NCI-H345 (cell line): ENCODE measurements at regions not wholly inside any gene's neighbourhood (a gene's known extent, or its start where the extent isn't known, plus 50 kb on each side); places are given as distances from the start of the nearest gene placed in this dataset.
"Not testable (repeated sequence)": the region's sequence is repeated elsewhere in the genome, so short reads cannot be mapped to it uniquely, and the experiment has no call there.

ENCODE experiments used
- DNase-seq: peaks from one replicate; lab custom pipeline; 2025; lab: John Stamatoyannopoulos, UW

DNA sequence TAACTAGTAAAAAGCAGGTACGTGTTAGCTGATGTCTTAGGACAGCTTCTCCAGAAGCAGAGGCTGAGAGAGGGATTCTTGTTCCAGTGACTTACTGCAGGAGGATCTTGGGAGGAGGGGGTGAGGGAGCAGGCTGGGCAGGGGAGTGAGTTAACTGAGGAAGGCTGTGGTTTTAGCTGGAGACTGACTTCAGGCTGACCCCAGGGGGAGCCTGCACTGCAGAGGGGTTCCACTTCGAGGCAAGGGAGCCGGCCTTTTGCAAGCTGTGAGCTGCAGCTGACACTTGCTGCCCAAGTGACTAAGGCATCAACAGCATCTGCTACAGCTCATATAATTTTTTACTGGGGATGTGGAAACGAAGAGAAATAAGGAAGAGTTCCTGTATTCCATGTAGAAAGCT, 50.4 kb upstream of the SOD1 start:
- DNase-seq, result no peak

DNA sequence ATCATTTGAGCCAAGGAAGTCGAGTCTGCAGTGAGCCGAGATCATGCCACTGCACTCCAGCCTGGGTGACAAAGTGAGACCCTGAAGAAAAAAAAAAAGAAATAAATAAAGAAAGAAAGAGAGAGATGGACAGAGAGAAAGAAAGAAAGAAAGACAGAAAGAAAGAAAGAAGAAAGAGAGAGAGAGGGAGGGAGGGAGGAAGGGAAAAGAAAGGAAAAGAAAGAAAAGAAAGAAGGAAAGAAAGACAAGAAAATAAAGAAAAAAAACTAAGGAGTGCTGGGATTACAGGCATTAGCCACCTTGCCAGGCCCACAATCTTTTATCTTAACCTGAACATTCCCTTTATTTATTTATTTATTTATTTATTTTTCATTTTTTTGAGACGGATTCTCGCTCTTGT, 51.7 kb upstream of the SOD1 start:
- DNase-seq, result no peak

DNA sequence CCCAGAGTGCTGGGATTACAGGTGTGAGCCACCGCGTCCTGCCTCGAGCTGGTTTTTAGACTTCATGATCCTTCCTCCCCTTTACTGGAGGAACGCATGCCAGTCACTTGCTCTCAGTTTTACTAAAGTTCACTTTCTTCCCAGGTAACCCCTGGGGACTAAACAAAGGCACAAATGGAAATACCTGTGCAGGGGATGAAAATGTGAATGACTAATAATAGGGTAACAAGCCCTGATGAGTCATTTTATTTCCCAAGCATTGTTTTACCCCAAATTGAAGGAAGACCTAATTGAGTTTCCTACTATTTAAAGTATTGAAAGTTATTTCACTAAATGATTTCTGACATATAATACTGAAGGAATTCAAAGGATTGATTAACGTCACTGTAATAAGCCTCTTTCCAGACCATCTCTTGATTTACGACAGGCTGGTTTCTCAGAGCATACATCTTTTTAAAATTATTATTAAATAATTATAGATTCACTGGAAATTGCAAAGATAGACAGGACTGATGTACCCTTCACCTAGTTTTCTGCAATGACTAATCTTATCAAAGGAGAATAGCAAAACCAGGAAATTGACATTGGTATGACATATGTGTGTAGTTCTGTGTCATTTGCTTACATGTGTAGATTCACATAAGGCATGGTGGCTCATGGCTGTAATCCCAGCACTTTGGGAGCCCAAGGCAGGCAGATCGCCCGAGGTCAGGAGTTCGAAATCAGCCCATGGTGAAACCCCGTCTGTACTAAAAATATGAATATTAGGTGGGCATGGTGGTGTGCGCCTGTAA, 53.2 kb upstream of the SOD1 start:
- DNase-seq, result no peak

DNA sequence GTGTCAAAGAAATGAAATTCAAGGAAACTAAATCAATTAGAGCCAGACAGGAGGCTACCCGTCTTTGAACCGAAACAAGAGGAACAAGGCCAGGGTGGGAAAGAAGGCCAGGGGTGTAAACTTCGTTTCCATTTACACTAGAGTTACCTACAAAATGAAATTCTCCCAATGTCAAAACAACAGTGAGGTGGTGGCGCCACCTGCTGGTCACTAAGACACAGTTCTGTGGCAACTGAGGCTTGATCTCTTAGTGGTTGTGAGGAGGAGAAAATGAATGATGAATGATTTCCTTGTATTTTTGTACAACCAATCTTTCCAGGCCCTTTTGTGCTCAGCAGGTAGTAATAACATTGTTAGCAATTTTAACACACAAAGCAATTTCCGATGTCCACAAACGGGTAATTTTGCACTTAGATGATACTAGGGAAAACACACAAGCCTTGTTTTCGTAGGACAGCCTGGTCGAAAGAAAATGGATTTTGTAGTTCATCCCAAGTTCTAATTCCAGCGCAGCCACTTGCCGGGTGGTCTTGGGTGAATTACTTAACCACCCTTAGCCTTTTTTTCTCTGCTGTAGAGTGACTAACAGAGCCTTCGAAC, 54.8 kb upstream of the SOD1 start:
- DNase-seq, result peak; percentile 80

DNA sequence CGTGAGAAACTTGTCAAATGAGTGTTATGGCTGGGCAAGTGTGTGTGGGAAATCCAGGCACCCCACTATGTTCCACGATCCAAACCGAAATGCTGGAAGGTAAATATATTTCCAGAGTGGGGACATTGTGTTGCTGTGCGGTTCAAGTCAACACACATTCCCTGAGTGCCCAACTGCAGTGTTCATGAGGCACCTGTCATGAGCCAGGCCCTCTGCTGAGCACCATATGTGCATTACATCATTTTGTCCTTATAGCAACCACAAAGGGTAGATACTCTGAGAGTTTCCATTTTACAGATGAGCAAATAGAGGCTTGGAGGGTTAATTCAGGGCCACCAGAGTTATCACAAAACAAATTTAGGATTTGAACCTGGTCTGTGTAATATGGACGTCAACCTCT, 59.9 kb upstream of the SOD1 start:
- no peak for DNase-seq

DNA sequence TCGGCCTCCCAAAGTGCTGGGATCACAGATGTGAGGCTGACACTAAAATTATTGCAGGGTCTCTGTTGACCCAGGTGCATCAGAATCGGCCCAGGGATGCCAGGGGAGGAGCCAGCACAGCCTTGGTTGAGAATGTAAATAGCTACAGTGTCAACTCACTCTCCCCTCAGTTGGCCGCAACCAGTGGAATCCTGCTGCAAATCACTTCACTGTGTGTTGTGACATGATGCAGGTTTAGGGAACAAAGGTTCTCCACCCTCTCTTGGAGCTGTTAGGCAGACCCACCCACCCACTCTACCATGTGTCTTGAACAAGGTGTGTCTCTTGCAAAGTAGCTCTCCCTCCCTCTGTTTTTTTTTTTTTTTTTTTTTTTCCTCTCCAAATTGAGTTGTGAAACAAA, 60.5 kb upstream of the SOD1 start:
- DNase-seq, result no peak

DNA sequence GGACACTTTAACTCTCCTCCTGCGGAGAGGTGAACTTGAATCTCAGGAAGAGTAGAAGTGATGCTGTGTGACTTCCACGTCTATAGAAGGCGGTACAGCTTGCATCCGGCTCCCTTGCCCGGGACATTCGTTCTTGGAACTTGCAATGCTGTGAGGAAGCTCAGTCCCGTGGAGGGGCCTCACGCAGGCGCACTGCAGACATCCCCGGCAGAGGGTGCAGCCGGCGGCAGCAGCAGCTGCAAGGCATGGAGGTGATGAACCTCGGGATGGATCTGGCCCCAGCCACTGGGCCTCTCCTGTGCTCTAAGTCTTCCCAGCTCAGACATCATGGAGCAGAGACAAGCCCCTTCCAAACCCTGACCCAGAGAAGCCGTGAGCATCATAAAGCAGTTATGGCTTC, 61.8 kb upstream of the SOD1 start:
- DNase-seq, result no peak

DNA sequence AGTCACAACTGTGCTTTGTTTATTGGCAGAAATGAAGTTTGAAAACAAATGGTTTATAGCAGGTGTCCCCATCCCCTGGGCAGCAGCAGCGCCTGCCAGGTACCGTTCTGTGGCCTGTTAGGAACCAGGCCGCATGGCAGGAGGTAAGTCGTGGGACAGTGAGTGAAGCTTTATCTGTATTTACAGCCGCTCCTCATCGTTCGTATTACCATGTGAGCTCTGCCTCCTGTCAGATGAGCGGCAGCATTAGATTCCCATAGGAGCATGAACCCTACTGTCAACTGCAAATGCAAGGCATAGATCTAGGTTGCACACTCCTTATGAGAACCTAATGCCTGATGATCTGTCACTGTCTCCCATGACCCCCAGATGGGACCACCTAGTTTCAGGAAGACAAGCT, 63.4 kb upstream of the SOD1 start:
- no peak for DNase-seq

DNA sequence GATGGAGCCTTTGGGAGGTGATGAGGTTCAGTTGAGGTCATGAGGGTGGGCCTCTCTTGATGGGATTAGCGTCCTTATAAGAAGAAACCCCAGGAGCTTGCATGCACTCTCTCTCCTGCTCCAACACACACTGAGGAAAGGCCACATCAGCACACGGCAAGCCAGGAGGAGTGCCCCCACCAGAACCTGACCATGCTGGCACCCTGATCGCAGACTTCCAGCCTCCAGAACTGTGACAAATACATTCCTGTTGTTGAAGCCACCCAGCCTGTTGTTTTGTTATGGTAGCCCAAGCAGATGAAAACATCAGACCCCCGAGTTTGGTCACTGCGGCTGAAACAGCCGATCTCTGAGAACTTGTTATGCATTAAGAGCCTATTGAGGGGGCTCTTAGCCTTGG, 64.8 kb upstream of the SOD1 start:
- no peak for DNase-seq

DNA sequence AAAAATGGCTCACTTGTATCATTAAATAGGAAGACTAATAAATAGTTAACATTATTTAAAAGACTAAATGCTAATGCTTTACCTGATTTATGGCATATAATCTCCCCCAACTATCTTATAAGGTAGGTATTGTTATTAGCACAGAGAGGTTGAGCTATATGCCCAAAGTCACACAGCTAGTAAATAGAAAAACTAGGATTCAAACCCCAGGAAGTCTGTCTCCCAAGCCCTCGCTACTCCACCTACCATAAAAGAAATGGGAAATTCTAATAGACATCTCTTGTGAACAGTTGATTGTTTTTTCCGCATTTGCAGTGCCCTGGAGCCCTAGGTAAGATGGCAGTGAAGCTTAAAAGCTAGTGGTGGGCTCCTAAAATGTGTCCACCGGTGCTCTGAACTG, 65.2 kb upstream of the SOD1 start:
- no peak for DNase-seq

DNA sequence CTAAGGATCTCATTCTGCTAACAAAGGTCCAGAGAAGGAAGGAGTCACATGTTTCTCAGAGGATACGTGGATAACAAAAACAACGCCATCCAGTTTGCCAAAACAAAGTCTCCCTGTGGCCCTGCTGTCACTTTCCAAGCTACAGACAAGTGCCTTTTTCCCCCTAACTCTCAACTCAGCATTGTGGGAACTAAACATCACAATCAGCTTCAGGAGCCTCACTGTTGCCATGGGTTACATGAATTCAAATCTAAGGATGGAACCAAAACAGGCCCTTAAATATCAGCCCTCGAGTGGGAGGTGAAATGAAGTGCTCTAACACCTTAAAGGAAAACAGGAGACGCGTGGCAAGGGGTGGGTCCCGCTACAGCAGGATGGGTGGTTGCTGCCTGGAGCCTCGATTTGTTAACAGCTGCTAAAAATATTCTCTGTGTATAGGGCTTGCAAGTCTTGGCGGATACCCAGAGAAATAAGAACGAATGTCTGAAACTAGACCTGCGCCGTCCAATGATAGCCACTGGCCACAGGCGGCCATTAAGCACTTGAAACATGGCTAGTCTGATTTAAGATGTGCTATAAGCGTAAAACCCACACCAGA, 66.4 kb upstream of the SOD1 start:
- no peak for DNase-seq

DNA sequence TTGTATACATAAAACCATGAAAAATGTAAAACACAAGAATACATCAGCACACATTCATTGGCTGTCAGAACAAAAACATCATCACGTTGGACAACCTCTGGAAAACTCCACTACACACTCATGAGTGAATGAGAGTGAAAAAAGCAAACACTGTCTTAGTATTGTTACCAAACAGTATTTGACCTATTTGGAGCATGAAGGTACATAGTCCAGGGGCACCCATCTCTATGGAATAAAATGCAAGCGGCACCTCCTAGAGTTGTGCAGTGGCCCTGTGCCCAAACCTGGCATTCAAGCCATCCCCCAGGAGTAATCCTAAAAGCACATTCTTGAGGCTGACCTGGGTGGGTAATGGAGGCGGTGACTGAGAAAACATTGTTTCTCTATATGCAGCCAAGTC, 67.0 kb upstream of the SOD1 start:
- DNase-seq, result no peak

DNA sequence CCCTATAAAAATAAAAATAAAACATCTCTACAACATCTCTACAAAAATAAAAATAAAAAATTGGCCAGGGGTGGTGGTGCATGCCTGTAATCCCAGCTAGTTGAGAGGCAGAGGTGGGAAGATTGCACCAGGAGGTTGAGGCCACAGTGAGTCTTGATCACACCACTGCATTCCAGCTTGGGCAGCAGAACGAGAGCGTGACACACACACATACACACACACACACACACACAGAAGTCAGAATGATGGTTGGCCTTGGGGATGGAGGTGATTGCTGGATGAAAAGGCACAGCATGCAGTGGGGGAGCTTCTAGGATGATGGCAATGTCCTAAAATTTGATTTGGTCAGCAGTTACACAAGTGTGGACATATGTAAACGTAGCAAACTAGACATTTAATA, 69.7 kb upstream of the SOD1 start:
- DNase-seq, result no peak

DNA sequence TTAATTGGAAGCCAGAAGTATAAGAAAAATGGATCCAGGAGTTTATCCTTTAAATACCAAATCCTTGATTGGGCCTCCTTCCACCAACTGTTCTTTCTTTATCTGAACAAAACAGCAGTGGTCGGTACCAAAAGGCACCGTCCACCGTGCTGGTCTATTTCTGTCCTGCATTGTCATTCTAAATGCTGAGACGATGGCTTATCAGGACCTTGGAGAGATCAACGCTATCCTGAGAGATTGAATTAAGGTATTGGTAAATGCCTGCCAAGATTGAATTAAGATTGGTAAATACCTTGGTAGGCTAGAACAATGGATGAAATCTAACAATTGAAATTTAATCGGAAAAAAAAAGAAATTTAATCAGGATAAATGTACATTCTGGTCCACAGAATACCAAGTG, 73.4 kb upstream of the SOD1 start:
- no peak for DNase-seq

DNA sequence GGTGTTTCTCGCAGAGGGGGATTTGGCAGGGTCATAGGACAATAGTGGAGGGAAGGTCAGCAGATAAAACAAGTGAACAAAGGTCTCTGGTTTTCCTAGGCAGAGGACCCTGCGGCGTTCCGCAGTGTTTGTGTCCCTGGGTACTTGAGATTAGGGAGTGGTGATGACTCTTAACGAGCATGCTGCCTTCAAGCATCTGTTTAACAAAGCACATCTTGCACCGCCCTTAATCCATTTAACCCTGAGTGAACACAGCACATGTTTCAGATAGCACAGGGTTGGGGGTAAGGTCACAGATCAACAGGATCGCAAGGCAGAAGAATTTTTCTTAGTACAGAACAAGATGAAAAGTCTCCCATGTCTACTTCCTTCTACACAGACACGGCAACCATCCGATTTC, 75.6 kb upstream of the SOD1 start:
- not testable (repeated sequence) for DNase-seq

DNA sequence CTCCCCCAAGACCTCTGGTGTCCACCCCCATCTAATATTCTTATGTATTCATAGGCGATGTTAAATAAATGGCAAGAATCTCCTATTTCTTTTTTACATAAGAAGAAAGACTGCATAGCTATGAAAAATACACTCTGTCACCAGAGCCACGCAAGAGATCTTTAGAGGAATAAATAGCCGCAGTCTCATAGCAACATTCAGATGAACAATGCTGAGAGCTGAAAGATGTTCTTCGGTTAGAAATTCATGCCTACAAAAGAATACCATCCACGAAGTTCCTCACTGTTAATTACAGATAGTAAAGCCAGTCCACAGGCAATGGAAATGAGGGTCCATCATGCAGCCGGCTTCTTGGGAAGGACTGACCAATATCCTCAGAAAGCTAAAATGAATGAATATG, 76.0 kb upstream of the SOD1 start:
- DNase-seq, result no peak

DNA sequence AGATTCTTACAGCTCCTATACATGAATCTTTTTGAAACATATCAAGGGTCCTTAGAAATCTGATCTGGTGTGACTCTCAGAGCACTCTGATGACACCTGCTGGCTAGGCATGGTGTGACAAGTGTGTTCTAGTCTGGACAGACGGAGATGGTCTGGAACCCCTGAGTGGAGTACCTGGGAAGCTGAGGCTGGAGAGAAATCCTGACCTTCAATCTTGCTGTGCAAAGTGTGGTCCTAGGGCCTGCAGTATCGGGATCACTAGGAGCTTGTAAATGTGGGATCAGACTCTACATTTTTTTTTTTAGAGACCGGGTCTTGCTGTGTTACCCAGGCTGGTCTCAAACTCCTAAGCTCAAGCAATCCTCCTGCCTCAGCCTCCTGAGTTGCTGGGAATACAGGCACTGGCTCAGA, 78.6 kb upstream of the SOD1 start:
- DNase-seq, result peak; percentile 81

DNA sequence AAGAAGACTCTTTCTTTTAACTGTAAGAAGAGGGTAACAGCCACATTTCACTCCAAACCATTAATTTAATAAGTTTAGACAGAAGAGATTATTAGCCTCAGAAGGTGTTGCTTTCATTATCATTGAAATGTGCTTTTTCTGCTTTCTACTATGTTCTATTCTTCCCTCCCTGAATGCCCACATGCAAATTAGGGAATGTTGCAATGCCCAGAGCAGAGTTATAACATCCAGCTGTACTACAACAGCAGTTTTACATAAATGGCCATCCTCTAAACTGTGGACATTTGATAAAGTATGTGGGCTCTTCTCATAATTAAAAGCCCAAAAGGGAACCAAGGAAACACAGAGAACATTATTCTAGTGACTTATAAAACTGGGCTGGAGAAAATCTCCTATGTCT, 82.2 kb upstream of the SOD1 start:
- DNase-seq, result no peak

DNA sequence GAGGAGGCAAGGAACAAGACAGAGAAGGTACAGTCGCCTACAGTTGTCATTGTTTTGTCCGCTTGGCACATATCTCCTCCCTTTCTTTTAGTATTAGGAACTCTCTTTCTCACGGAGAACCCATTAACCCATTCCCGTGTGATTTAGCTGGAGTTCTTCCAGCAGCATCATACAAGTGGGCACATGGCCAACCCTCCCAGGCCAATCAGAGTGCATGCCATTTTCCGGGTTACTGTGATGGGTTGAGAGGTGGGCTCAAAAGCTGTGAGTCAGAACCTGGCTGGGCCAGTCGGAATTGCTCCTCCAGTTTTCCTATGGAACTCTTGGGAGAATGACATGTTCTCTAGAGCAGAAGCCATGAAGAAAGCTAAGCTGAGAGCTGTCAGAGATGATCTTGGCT, 83.1 kb upstream of the SOD1 start:
- DNase-seq, result no peak

DNA sequence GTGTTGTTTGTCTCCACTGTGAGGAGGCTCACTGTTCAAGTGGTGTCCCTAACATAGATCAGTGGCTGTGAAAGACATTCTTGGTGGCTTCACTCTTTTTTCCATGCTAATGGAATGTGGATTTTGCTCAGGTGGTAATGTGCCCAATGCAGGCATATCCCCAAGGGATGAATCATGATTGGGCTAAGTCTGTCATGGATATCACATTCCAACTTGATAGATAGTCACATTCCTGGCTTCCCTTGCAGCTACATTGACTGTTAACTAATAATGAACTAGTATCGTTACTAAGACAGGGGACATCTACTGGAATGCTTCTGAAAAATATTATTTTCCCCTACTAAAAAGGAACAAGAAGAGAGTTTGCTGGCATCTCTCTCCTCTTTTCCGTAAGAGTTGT, 86.3 kb upstream of the SOD1 start:
- no peak for DNase-seq

DNA sequence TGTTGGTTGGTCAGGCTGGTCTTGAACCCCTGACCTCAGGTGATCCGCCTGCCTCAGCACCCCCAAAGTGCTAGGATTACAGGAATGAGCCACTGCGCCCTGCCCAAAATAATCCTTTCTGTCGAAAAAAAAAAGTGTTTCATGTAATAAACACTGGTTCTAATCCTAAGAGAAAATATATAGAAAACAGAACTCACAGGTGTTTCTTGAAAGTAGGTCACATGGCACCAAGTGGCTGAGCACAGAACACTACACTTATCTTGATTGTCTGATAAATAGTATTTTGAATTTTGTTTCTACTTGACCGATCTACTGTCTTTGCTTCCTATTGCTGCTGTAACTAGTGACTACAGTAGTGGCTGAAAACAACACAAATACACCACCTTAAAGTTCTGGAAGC, 87.6 kb upstream of the SOD1 start:
- no peak for DNase-seq

DNA sequence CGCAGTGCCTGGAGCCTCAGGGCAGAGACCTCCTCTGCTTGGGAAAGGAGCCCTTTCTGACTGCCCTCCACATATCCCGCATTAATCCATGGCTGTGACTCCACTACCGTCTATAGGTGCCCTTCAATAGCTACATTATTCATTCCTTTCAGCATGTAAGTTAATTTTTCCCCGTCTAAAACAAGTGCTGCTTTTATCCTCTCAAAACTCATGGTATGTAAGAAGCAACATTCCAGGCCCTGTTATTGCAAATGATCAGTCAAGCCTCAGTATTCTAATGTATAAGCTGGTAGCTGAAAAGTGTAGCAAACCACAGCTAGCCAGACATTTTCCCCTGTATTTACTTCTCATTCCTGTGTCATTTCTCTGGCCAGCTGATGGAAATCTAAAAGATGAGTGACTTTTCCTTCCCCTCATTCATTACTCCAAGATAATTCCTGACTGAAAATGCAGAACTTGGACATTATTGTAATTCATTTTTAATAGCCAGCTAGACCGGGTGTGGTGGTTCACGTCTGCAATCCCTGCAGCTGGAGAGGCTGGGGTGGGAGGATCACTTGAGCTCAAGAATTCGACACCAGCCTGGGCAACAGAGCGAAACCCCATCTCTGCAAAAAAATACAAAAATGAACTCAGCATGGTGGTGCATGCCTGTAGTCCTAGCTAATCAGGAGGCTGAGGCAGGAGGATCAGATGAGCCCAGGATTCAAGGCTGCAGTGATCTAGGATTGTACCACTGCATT, 88.5 kb upstream of the SOD1 start:
- DNase-seq, result no peak

DNA sequence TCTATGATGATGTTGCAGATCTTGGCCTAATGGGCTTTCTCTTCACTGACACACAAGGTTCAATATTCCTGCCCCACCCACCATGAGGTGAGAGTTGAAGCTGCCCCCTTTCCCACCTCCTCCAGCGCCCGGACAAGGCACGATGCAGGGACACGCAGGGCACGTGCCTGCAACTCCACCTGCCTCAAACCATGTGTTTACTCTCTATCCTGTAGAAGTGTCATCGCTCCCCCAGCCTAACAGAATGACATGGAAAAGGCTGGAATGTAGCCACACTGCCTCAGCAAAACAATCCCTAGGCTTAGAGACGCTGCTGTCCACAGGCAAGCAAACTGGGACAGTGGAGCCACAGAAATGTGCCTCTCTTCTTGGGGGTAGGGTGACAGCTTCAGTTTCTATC, 92.9 kb upstream of the SOD1 start:
- no peak for DNase-seq
